Adipocyte (in vitro differentiated cells): ENCODE measurements at regions not wholly inside any gene's neighbourhood (a gene's known extent, or its start where the extent isn't known, plus 50 kb on each side); places are given as distances from the start of the nearest gene placed in this dataset.
A peak's percentile ranks its signal among the peaks of the same experiment; 100 is the strongest.

Source experiments
- DNase-seq: peaks from one replicate; pipeline ENCODE4 v3.0.0-alpha.2; 2015; ENCODE audit warnings: low read depth
- H3K27me3 ChIP-seq: replicated peaks from 2 replicates; pipeline ENCODE4 v1.7.0; 2013; ENCODE audit warnings: mild to moderate bottlenecking, low read length, moderate library complexity; ENCODE audit not compliant: control insufficient read depth, insufficient read depth
- H3K36me3 ChIP-seq: 2 replicates; pipeline ENCODE4 v1.7.0; 2013; ENCODE audit warnings: low read length, mild to moderate bottlenecking, moderate library complexity; ENCODE audit not compliant: control insufficient read depth, insufficient read depth, severe bottlenecking
- H3K4me1 ChIP-seq: 2 replicates; pipeline ENCODE4 v1.7.0; 2013; ENCODE audit warnings: mild to moderate bottlenecking, low read length, moderate library complexity; ENCODE audit not compliant: control insufficient read depth, insufficient read depth
- H3K4me3 ChIP-seq: 2 replicates; pipeline ENCODE4 v1.7.0; 2013; ENCODE audit warnings: mild to moderate bottlenecking, low read length, moderate library complexity
- H3K9ac ChIP-seq: 2 replicates; pipeline ENCODE4 v1.7.0; 2013; ENCODE audit warnings: mild to moderate bottlenecking, low read length, moderate library complexity
- H3K9me3 ChIP-seq: 2 replicates; pipeline ENCODE4 v1.7.0; 2013; ENCODE audit warnings: mild to moderate bottlenecking, low read length, moderate library complexity; ENCODE audit not compliant: control insufficient read depth

DNA sequence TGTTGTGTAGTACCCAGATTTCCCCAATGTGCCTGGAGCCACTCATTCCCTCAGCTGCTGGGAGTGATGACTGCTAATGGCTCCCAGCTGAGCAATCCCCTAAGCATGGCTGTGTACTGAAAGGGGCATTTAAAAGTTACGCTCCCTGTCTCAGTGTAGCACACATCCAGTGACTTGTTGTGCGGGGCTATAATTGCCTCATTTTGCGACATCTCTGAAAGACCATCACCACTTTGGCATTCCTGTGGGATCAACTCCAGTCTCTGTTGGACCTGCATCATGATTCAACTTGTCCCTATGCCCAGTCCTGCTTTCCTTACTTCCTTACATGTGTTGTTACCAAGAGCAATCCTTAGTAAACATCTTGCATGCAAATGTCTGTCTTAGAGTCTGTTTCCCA is 201.2 kb upstream of the MPDZ start:
- Histone ChIP-seq H3K9ac (no peak overlapping the region), H3K36me3 (no peaks in the 10 kb centered on the region), H3K4me3 (no peak overlapping the region), H3K4me1 (peaks cover 48% of the 10 kb centered on the region), H3K27me3 (no peaks in the 10 kb centered on the region), H3K9me3 (peaks cover 6% of the 10 kb centered on the region)
- no peak for DNase-seq

DNA sequence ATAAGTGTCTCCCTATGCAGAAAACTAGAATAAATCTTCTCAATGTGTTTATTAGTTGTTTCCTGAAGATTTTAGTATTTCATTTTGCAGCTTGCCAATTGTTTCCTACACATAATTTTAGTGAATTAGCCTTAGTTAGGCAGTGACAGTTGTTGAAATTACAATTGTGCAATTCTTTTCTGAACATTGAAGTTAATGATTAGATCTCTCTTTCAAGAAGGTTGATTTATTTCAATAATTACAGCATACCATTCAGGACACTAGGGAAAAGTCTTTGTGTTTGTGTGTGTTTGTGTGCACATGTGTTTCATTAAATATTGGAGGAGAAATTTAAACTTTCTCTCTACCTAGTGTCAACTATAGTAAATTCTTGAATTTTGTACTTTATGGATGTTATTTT is 199.6 kb upstream of the MPDZ start:
- Histone ChIP-seq H3K4me1 (peaks cover 33% of the 10 kb centered on the region), H3K9me3 (peaks cover 21% of the 10 kb centered on the region), H3K9ac (peak overlapping the region; percentile 0), H3K36me3 (no peaks in the 10 kb centered on the region), H3K4me3 (no peak overlapping the region), H3K27me3 (no peaks in the 10 kb centered on the region)
- no peak for DNase-seq

DNA sequence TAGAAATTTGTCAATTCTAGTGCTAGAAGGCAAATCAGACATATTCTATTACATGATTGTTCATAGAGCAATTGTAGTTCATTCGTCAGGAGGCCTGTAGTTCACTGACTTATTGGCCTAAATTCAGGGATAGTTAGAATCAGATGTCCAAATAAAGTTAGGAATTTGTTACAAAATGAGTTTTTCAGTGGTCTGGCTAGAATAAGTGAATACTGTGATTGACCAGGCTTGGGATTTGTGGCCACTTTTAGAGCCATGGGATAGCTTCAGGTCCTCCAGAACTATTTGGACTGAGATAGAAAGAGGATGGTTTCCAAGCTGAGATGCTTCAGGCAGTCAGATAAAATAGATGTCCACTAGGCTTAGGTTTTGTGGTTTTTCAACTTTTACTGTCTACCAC is 199.1 kb upstream of the MPDZ start:
- H3K9ac ChIP-seq: no peak overlapping the region
- peaks cover 21% of the 10 kb centered on the region for H3K9me3 ChIP-seq
- peak overlapping the region; percentile 27 for H3K4me3 ChIP-seq
- peaks cover 29% of the 10 kb centered on the region for H3K4me1 ChIP-seq
- no peaks in the 10 kb centered on the region for H3K27me3 ChIP-seq
- DNase-seq: no peak
- H3K36me3 ChIP-seq: no peaks in the 10 kb centered on the region

DNA sequence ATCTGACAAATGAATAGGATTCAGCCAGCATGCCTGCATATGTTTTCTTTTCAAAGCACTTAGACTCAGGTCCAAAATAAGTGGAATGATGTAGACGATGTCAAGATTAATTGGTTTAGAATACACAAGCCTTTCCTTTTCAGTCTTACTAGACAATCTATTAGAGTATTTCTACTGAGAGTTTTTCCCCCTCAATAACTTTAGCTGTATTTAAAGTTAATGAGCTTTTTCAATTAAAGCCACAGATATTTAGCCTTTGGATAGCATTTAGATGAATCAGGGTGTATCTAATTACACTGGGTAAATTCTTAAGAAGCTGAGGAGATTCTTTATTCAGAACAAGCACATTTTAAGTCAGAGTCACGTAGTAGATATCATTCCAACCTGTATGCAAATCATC is 198.7 kb upstream of the MPDZ start:
- peak overlapping the region; percentile 27 for H3K4me3 ChIP-seq
- peak; percentile 47 for DNase-seq
- no peaks in the 10 kb centered on the region for H3K27me3 ChIP-seq
- H3K4me1 ChIP-seq: peaks cover 25% of the 10 kb centered on the region
- H3K9ac ChIP-seq: peak overlapping the region; percentile 30
- H3K36me3 ChIP-seq: no peaks in the 10 kb centered on the region
- peaks cover 21% of the 10 kb centered on the region for H3K9me3 ChIP-seq

DNA sequence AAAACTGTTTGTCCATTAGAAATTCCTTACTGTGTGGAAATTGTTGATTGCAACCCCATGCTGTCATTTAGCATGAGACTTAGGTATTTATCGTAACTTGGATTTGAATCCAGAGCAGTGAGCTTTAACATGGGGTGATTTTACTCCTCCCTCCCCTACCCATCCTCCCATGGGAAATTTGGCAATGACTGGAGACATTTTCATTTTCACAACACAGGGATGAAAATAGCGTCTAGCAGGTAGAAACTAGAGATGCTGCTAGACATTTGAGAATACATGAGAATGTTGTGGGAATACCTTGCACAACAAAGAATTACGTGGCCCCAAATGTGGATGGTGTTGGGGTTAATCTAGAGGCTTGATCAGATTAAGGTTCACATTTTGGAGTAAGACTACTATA is 191.3 kb upstream of the MPDZ start:
- peaks cover 17% of the 10 kb centered on the region for H3K9me3 ChIP-seq
- no peaks in the 10 kb centered on the region for H3K4me1 ChIP-seq
- H3K9ac ChIP-seq: no peak overlapping the region
- H3K36me3 ChIP-seq: no peaks in the 10 kb centered on the region
- no peaks in the 10 kb centered on the region for H3K27me3 ChIP-seq
- DNase-seq: no peak
- no peak overlapping the region for H3K4me3 ChIP-seq

DNA sequence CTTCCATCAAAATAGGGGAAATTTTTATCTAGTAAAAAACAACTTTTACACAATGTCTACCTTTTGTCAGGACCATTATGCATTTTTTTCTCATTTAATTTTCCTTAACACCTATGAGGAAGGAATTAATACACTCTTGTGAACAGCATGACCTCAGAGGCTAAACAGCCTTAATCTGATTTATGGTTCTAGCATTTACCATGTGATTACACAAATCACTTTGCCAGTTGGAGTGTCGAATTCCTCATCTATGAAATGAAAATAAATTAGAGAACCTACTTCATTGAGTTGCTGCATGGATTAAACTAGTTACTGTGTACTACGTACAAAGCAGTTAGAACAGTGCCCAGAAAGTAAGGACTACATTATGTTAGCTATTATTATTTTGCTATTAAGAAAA is 187.7 kb upstream of the MPDZ start:
- no peak for DNase-seq
- H3K36me3 ChIP-seq: no peaks in the 10 kb centered on the region

DNA sequence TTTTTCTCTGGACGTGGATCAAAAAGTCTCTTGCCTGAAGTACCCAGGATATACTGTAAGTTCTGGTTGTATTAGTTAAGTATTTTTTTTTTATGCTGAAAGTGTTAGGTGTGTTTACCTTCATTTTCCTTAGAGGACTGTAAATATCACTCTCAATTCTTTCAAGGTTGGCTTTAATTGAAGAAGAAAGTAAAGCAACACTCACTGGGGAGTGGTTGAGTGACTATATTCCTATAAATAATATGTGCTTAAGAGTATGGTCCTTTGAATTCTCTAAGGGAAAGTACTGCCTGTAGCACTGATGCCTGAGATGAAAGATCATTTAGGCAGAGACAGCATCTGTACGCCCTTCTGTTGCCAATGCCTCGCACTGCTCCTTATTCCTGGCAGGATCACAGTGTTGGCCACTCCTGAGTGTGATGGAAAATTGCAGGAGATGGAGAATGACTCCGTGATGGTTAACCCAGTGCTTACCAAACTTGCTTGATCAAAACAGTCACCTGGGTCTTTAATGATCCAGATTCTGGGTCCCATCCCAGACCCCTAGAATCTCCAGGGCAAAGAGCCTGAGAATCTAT is 182.0 kb upstream of the MPDZ start:
- H3K9me3 ChIP-seq: no peaks in the 10 kb centered on the region
- no peaks in the 10 kb centered on the region for H3K4me1 ChIP-seq
- no peak overlapping the region for H3K4me3 ChIP-seq
- no peak overlapping the region for H3K9ac ChIP-seq
- DNase-seq: no peak
- H3K27me3 ChIP-seq: no peaks in the 10 kb centered on the region
- no peaks in the 10 kb centered on the region for H3K36me3 ChIP-seq

More for the DNA sequence above, 187.7 kb upstream of the MPDZ start:
- no peaks in the 10 kb centered on the region for H3K9me3 ChIP-seq
- no peaks in the 10 kb centered on the region for H3K4me1 ChIP-seq
- no peak overlapping the region for H3K9ac ChIP-seq
- H3K27me3 ChIP-seq: no peaks in the 10 kb centered on the region
- no peak overlapping the region for H3K4me3 ChIP-seq

DNA sequence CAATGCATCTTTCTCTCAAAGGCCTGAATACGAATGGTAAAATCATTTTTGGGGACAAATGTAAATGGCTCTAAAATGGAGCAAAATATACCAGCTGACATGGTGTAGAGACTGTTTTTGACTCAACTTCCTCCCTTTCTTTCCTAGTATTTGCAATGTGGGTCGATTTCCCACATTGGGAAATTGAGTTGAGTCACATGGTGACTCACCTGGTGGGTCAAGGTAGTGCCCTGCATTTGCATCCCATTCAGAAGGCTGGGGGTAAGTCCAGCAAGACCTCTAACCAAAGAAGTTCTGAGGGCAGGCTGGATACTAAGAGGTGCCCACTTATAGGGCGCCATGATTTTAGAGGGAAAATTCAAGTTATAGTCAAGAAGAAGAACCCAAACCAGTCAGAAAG is 179.6 kb upstream of the MPDZ start:
- Histone ChIP-seq H3K9me3 (no peaks in the 10 kb centered on the region), H3K9ac (no peak overlapping the region), H3K27me3 (no peaks in the 10 kb centered on the region), H3K4me1 (no peaks in the 10 kb centered on the region), H3K36me3 (no peaks in the 10 kb centered on the region), H3K4me3 (no peak overlapping the region)
- no peak for DNase-seq

DNA sequence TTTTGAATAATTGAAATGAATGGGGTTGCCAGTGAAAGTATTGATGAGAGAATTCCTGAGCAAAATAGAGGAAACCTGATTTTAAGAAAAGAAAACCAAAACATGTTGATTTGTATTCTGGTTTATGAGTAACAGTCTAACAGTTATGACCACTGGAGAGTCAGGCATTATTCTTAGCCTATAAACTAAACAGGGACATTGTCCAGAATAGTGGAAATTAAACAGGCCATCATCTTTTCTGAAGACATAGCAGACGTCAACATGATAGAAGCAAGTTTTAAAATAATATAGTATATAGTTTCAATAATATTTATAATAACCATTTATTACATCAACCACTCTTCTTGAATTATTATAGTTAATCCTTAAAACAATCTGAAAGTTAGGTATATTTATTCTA is 178.3 kb upstream of the MPDZ start:
- Histone ChIP-seq H3K9me3 (no peaks in the 10 kb centered on the region), H3K9ac (no peak overlapping the region), H3K36me3 (no peaks in the 10 kb centered on the region), H3K4me3 (no peak overlapping the region), H3K27me3 (no peaks in the 10 kb centered on the region), H3K4me1 (no peaks in the 10 kb centered on the region)
- no peak for DNase-seq

DNA sequence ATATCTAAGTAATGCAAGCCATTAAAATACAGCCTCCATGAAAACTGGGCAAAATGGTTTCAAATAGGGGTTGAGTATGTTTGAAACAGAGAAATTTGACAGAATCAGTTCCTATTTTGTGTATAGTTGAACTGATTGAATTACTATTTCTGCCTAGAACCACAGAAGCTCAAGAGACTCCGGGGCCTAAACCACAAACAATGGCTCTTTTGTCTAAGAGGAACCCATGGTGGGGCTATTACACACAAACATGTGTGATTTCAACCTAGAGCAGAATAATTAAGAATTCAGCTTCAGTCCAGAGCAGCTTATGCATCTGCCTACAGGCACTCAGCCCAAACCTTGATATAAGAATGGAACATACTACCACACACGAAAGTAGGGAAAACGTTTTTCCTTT is 171.2 kb upstream of the MPDZ start:
- DNase-seq: no peak
- H3K36me3 ChIP-seq: no peaks in the 10 kb centered on the region
- no peaks in the 10 kb centered on the region for H3K9me3 ChIP-seq
- no peaks in the 10 kb centered on the region for H3K27me3 ChIP-seq
- H3K4me3 ChIP-seq: no peak overlapping the region
- H3K4me1 ChIP-seq: peaks cover 18% of the 10 kb centered on the region
- H3K9ac ChIP-seq: no peak overlapping the region

DNA sequence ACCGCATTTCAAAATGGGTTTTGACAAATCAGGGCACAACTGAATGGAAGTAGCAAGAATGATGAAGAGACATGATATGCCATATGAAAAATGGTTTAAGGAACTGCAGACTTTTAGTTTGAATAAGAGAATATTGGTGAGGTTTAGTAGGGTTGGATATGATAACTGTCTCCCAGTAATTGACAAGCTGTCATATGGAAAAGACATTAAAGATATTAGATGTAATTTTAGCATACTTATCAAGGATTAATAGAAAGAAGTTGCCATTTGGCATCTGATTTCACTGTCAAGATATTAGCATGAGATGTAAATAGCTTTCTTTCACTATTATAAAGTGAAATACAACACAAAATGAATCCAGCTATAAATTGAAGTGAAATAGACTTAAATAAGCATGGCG is 169.0 kb upstream of the MPDZ start:
- H3K4me1 ChIP-seq: peaks cover 40% of the 10 kb centered on the region
- H3K9me3 ChIP-seq: no peaks in the 10 kb centered on the region

DNA sequence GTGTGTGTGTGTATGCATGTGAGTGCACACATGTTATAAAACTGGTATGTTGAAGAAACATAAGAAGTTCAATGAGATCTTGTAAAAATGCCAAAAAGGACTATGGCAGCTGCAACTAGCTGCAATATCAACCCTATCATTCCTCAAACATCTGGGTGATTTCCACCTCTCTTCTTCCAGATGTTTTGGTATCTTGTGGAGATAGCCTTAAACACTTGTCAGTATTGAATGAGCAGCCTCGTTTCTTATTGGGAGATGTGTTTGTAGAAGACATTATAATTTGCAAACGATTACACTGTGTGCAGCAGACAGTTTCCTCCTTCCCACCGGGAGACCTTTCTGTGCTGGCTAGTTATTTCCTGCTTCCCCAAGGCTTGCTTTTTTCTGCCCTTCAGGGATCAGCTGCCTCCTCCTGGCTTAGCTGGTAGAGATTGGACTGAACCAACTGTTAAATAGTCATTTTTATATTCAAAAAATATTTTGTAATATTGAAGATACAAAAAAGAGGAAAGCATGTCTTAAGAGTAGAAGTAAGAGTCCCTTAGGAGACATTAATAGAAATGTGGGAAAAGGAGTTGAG is 168.4 kb upstream of the MPDZ start:
- no peak for DNase-seq
- H3K4me3 ChIP-seq: no peak overlapping the region
- no peaks in the 10 kb centered on the region for H3K27me3 ChIP-seq
- H3K9ac ChIP-seq: no peak overlapping the region
- no peaks in the 10 kb centered on the region for H3K36me3 ChIP-seq
- no peaks in the 10 kb centered on the region for H3K9me3 ChIP-seq
- peaks cover 45% of the 10 kb centered on the region for H3K4me1 ChIP-seq

More for the DNA sequence above, 169.0 kb upstream of the MPDZ start:
- DNase-seq: no peak
- no peak overlapping the region for H3K4me3 ChIP-seq
- H3K27me3 ChIP-seq: no peaks in the 10 kb centered on the region
- no peaks in the 10 kb centered on the region for H3K36me3 ChIP-seq
- H3K9ac ChIP-seq: no peak overlapping the region
